ENCODE measurements at regions not wholly inside any gene's neighbourhood (a gene's known extent, or its start where the extent isn't known, plus 50 kb on each side); places are given as distances from the start of the nearest gene placed in this dataset.

GRCh38 chr16:63606778-63607177, 1515.1 kb downstream of the CDH11 start:
- TF ChIP-seq SIN3A (IDR thresholded peaks at IDR 0.05; ENCODE audit: borderline replicate concordance, insufficient read depth, low read length) (no peak), FOXP2 (optimal IDR thresholded peaks at IDR 0.05; ENCODE audit: borderline replicate concordance, extremely low read depth, extremely low read length, insufficient read depth) (no peak), TAF1 (IDR thresholded peaks at IDR 0.05; ENCODE audit: borderline replicate concordance, insufficient read depth, low read length) (no peak), POLR2AphosphoS5 (IDR thresholded peaks at IDR 0.05; ENCODE audit: low read depth, low read length) (no peak), REST (IDR thresholded peaks at IDR 0.05; ENCODE audit: insufficient read depth in 1 of 2, low read depth in 2 of 2, low read length in 2 of 2) (no peak)

- no peak for TF ChIP-seq FOXP2 (optimal IDR thresholded peaks at IDR 0.05; ENCODE audit: borderline replicate concordance, extremely low read depth, extremely low read length, insufficient read depth)
- no peak for TF ChIP-seq TAF1 (IDR thresholded peaks at IDR 0.05; ENCODE audit: borderline replicate concordance, insufficient read depth, low read length)
- no peak for TF ChIP-seq POLR2AphosphoS5 (IDR thresholded peaks at IDR 0.05; ENCODE audit: low read depth, low read length)
- no peak for TF ChIP-seq REST (IDR thresholded peaks at IDR 0.05; ENCODE audit: insufficient read depth in 1 of 2, low read depth in 2 of 2, low read length in 2 of 2)
- no peak for TF ChIP-seq SIN3A (IDR thresholded peaks at IDR 0.05; ENCODE audit: borderline replicate concordance, insufficient read depth, low read length)
Observed at GRCh38 chr16:63602206-63602927, 1519.5 kb downstream of the CDH11 start.

GRCh38 chr16:63596716-63597115, 1525.1 kb downstream of the CDH11 start:
- no peak for TF ChIP-seq POLR2AphosphoS5 (IDR thresholded peaks at IDR 0.05; ENCODE audit: low read depth, low read length)
- TF ChIP-seq SIN3A (IDR thresholded peaks at IDR 0.05; ENCODE audit: borderline replicate concordance, insufficient read depth, low read length), result no peak
- no peak for TF ChIP-seq TAF1 (IDR thresholded peaks at IDR 0.05; ENCODE audit: borderline replicate concordance, insufficient read depth, low read length)
- no peak for TF ChIP-seq REST (IDR thresholded peaks at IDR 0.05; ENCODE audit: insufficient read depth in 1 of 2, low read depth in 2 of 2, low read length in 2 of 2)
- no peak for TF ChIP-seq FOXP2 (optimal IDR thresholded peaks at IDR 0.05; ENCODE audit: borderline replicate concordance, extremely low read depth, extremely low read length, insufficient read depth)

GRCh38 chr16:63592852-63593251, 1529.0 kb downstream of the CDH11 start:
- TF ChIP-seq TAF1 (IDR thresholded peaks at IDR 0.05; ENCODE audit: borderline replicate concordance, insufficient read depth, low read length), result no peak
- no peak for TF ChIP-seq SIN3A (IDR thresholded peaks at IDR 0.05; ENCODE audit: borderline replicate concordance, insufficient read depth, low read length)
- no peak for TF ChIP-seq REST (IDR thresholded peaks at IDR 0.05; ENCODE audit: insufficient read depth in 1 of 2, low read depth in 2 of 2, low read length in 2 of 2)

Measured in PFSK-1 (cell line).